ENCODE measurements at regions not wholly inside any gene's neighbourhood (a gene's known extent, or its start where the extent isn't known, plus 50 kb on each side); places are given as distances from the start of the nearest gene placed in this dataset.

- Histone ChIP-seq H4K5ac (ENCODE audit: insufficient read length, low read depth, low read length) (no peak overlapping the region), H3K4ac (replicated peaks; ENCODE audit: insufficient read length, low read depth, low read length) (no peak overlapping the region), H3K23me2 (ENCODE audit: low read depth, low read length) (no peaks in the 10 kb centered on the region), H3K23ac (ENCODE audit: insufficient read length) (no peak overlapping the region), H2AFZ (ENCODE audit: low read length) (no peak overlapping the region), H3K18ac (ENCODE audit: extremely low read depth, low read length) (no peak overlapping the region), H3K56ac (replicated peaks; ENCODE audit: insufficient read length, low read depth, low read length) (no peak overlapping the region), H2AK5ac (ENCODE audit: low read depth, low read length) (no peak overlapping the region), H3K27me3 (replicated peaks in 1 of 4; ENCODE audit: control insufficient read depth in 3 of 4, extremely low read depth in 1 of 4, insufficient read depth in 3 of 4, low read length in 3 of 4) (no peaks in the 10 kb centered on the region), H3K79me2 (ENCODE audit: control insufficient read depth in 1 of 2, insufficient read depth in 2 of 2, low read length in 2 of 2) (no peaks in the 10 kb centered on the region), H4K20me1 (replicated peaks in 1 of 2; ENCODE audit: control insufficient read depth in 1 of 2, insufficient read depth in 2 of 2, low read length in 2 of 2) (no peaks in the 10 kb centered on the region), H3K9ac (replicated peaks in 1 of 4; ENCODE audit: extremely low read depth in 1 of 4, low read depth in 3 of 4, low read length in 3 of 4) (no peak overlapping the region), H2BK12ac (ENCODE audit: low read depth, low read length) (no peak overlapping the region), H4K91ac (replicated peaks; ENCODE audit: insufficient read length, low read length) (no peak overlapping the region), H3K4me1 (replicated peaks in 1 of 4; ENCODE audit: control insufficient read depth in 3 of 4, insufficient read depth in 4 of 4, low read length in 3 of 4) (peaks cover 0 to 5% (median 1%) of the 10 kb centered on the region in 4 experiments; a peak in 3 of 7 replicates), H2BK120ac (replicated peaks; ENCODE audit: low read depth, low read length) (no peak overlapping the region), H3K9me3 (ENCODE audit: insufficient read depth in 2 of 2, low read depth in 1 of 2, low read length in 1 of 2) (no peaks in the 10 kb centered on the region), H3K36me3 (ENCODE audit: control insufficient read depth in 2 of 4, insufficient read depth in 4 of 4, low read length in 3 of 4) (no peaks in the 10 kb centered on the region), H3K14ac (ENCODE audit: insufficient read length) (no peak overlapping the region), H2BK15ac (ENCODE audit: low read length) (no peak overlapping the region), H3K27ac (ENCODE audit: low read depth, low read length) (no peak overlapping the region), H3K4me3 (ENCODE audit: extremely low read depth in 1 of 4, insufficient read depth in 2 of 4, low read depth in 3 of 4, low read length in 4 of 4) (no peak overlapping the region), H3K79me1 (ENCODE audit: low read depth, low read length) (no peaks in the 10 kb centered on the region), H2BK20ac (ENCODE audit: low read length) (no peak overlapping the region), H2BK5ac (ENCODE audit: low read depth, low read length) (no peak overlapping the region), H3K4me2 (ENCODE audit: insufficient read depth in 1 of 2, low read depth in 2 of 2, low read length in 2 of 2) (no peak overlapping the region; a peak in 1 of 4 replicates), H4K8ac (ENCODE audit: extremely low read depth, insufficient read depth, low read length) (no peak overlapping the region)
- no peak for FAIRE-seq
- WGBS, 2 experiments (ENCODE audit: extremely low coverage in 1 of 2, insufficient coverage in 1 of 2, insufficient read length in 1 of 2, insufficient replicate concordance in 2 of 2, low coverage in 1 of 2, low lambda C conversion rate in 2 of 2, missing lambda C conversion rate in 1 of 2), result 50% methylated on average over 1 of the region's 1 CpG; no CpG with 5 or more reads in 1 of the 2 experiments
- ChIA-PET POLR2A (ENCODE audit: partially characterized antibody) (no interaction called here), CTCF (ENCODE audit: partially characterized antibody) (no interaction called here)
- DNase-seq (ENCODE audit: low read depth in 1 of 2, low spot score in 2 of 2), result no peak
- TF ChIP-seq BRCA1 (IDR thresholded peaks at IDR 0.05; ENCODE audit: low read depth, low read length) (no peak), E2F6 (IDR thresholded peaks at IDR 0.05) (no peak), SIX5 (IDR thresholded peaks at IDR 0.05; ENCODE audit: low read depth, low read length) (no peak), POLR2AphosphoS5 (IDR thresholded peaks at IDR 0.05; ENCODE audit: low read depth, low read length) (no peak), NANOG (IDR thresholded peaks at IDR 0.05; ENCODE audit: insufficient read depth, low read depth, low read length, poor library complexity, severe bottlenecking) (no peak), KDM1A (IDR thresholded peaks at IDR 0.05; ENCODE audit: borderline replicate concordance, low read length) (no peak), CHD1 (IDR thresholded peaks at IDR 0.05; ENCODE audit: low read depth, low read length) (no peak), EGR1 (IDR thresholded peaks at IDR 0.05; ENCODE audit: borderline replicate concordance, low read depth, low read length) (no peak), CBX8 (IDR thresholded peaks at IDR 0.05; ENCODE audit: borderline replicate concordance, low read depth, low read length) (no peak), TEAD4 (IDR thresholded peaks at IDR 0.05; ENCODE audit: low read depth, low read length) (no peak), SIRT6 (IDR thresholded peaks at IDR 0.05; ENCODE audit: low read length) (no peak), RAD21 (IDR thresholded peaks at IDR 0.05 in 1 of 2, conservative IDR thresholded peaks at IDR 0.05 in 1 of 2; ENCODE audit: low read depth in 2 of 2, low read length in 2 of 2) (no peak), YY1 (IDR thresholded peaks at IDR 0.05; ENCODE audit: low read depth, low read length) (no peak), BACH1 (IDR thresholded peaks at IDR 0.05; ENCODE audit: low read length) (no peak), SP1 (IDR thresholded peaks at IDR 0.05; ENCODE audit: low read depth, low read length) (no peak), EP300 (IDR thresholded peaks at IDR 0.05; ENCODE audit: borderline replicate concordance in 1 of 2, low read depth in 2 of 2, low read length in 2 of 2) (no peak)
Measured at GRCh38 chr12:72889791-72890190, 617.6 kb downstream of the TRHDE start.

All from H1 (cell line).